ENCODE measurements at regions not wholly inside any gene's neighbourhood (a gene's known extent, or its start where the extent isn't known, plus 50 kb on each side); places are given as distances from the start of the nearest gene placed in this dataset.
"Not testable (repeated sequence)": the region's sequence is repeated elsewhere in the genome, so short reads cannot be mapped to it uniquely, and the experiment has no call there.

DNA sequence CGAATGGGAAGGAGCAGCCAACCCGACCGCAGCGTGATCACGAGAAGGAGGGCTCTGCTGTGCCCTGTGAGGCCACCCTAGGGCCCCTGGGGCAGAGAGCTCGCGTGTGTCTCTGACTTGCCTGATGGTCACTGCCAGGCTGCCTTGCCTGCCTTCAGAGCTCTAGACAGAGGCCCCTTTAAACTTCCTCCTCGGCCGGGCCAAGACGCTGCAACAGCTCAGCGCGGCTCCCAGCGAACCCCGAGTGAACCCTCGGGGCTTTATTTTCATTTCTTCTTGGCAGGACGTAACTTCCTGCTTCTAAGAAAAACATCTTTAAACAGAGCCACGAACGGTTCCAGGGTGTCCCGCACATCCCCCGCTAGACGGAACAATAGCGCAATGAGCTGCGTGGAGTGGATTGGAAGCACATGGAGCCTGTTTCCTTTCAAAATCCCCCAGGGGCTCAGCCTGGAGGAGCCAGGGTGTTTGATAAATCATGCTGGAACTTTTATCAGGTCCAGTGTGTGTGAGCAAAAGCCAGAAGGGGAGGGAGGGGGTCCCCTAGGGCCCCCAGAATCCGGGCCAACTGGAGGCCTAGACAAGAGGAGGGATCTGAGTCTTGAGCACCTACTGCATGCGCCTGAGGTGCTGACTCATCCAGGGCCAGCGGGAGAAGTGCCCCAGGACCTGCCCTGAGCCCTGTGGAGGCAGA, 134.1 kb upstream of the GDF10 start:
- H3K4me1 ChIP-seq (ENCODE audit: insufficient read depth, insufficient read length), result peaks cover 1% of the 10 kb centered on the region
- H3K9ac ChIP-seq (ENCODE audit: insufficient read length, low read depth), result no peak overlapping the region
- H3K36me3 ChIP-seq (ENCODE audit: insufficient read depth, insufficient read length, low read length), result no peaks in the 10 kb centered on the region
- H3K9me3 ChIP-seq (ENCODE audit: insufficient read depth, low read length), result peaks cover 8% of the 10 kb centered on the region; the same call in 1 of the 2 replicates
- TF ChIP-seq SUZ12 (IDR thresholded peaks at IDR 0.05; ENCODE audit: extremely low read depth, insufficient read depth, insufficient read length), result no peak
- TF ChIP-seq YY1 (IDR thresholded peaks at IDR 0.05; ENCODE audit: insufficient read depth, insufficient read length), result no peak
- no peak for TF ChIP-seq ZNF274 (IDR thresholded peaks at IDR 0.05; ENCODE audit: low read depth, low read length)
- H3K4me3 ChIP-seq (ENCODE audit: insufficient read length, low read depth), result no peak overlapping the region
- DNase-seq (ENCODE audit: low read depth, low spot score), result no peak
- no peaks in the 10 kb centered on the region for H3K27me3 ChIP-seq (ENCODE audit: insufficient read depth, insufficient read length)

DNA sequence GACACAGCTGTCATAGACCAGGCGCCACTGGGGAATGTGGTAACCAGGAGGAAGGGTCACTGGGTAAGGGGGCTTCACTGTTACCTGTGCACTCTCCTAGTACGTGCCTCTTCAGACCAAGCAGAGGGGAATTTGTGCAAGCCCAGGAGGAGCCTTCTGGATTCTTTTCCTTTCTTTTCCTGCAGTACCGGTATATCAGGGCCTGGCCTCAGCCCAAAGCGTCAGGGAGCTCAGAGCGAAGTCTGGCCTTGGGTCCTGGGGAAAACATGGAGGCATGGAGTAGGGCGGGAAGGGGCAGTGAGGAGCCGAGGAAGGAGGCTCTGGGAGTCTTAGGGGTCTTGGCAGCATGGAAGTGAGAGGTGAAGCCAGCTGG, 133.6 kb upstream of the GDF10 start:
- H3K9ac ChIP-seq (ENCODE audit: insufficient read length, low read depth), result no peak overlapping the region
- no peak for DNase-seq (ENCODE audit: low read depth, low spot score)
- no peak overlapping the region for H3K4me3 ChIP-seq (ENCODE audit: insufficient read length, low read depth)
- TF ChIP-seq YY1 (IDR thresholded peaks at IDR 0.05; ENCODE audit: insufficient read depth, insufficient read length) (no peak), ZNF274 (IDR thresholded peaks at IDR 0.05; ENCODE audit: low read depth, low read length) (no peak), SUZ12 (IDR thresholded peaks at IDR 0.05; ENCODE audit: extremely low read depth, insufficient read depth, insufficient read length) (no peak)
- no peaks in the 10 kb centered on the region for H3K27me3 ChIP-seq (ENCODE audit: insufficient read depth, insufficient read length)
- peaks cover 1% of the 10 kb centered on the region for H3K4me1 ChIP-seq (ENCODE audit: insufficient read depth, insufficient read length)
- no peaks in the 10 kb centered on the region for H3K36me3 ChIP-seq (ENCODE audit: insufficient read depth, insufficient read length, low read length)
- H3K9me3 ChIP-seq (ENCODE audit: insufficient read depth, low read length), result peaks cover 8% of the 10 kb centered on the region; the same call in 1 of the 2 replicates

DNA sequence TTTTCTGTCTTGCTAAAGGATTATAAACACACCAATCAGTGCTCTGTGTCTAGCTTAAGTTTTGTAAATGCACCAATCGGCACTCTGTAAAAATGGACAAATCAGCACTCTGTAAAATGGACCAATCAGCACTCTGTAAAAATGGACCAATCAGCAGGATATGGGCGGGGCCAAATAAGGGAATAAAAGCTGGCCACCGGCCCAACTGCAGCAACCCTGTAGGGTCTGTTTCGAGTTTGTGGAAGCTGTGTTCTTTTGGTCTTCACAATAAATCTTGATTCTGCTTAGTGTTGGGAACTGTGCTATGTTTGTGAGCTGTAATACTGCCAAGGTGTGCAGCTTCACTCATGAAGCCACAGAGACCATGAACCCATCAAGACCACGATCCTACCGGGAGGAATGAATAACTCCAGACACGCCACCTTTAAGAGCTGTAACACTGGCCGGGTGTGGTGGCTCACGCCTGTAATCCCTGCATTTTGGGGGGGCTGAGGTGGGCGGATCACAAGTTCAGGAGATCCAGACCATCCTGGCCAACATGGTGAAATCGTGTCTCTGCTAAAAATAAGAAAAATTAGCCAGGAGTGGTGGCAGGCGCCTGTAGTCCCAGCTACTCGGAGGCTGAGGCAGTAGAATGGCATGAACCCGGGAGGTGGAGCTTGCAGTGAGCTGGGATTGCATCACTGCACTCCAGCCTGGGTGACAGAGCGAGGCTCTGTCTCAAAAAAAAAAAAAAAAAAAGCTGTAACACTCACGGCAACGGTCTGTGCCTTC, 133.0 kb upstream of the GDF10 start:
- not testable (repeated sequence) for H3K27me3 ChIP-seq (ENCODE audit: insufficient read depth, insufficient read length); H3K36me3 ChIP-seq (ENCODE audit: insufficient read depth, insufficient read length, low read length); H3K4me3 ChIP-seq (ENCODE audit: insufficient read length, low read depth); DNase-seq (ENCODE audit: low read depth, low spot score); H3K9me3 ChIP-seq (ENCODE audit: insufficient read depth, low read length); H3K9ac ChIP-seq (ENCODE audit: insufficient read length, low read depth); H3K4me1 ChIP-seq (ENCODE audit: insufficient read depth, insufficient read length)

DNA sequence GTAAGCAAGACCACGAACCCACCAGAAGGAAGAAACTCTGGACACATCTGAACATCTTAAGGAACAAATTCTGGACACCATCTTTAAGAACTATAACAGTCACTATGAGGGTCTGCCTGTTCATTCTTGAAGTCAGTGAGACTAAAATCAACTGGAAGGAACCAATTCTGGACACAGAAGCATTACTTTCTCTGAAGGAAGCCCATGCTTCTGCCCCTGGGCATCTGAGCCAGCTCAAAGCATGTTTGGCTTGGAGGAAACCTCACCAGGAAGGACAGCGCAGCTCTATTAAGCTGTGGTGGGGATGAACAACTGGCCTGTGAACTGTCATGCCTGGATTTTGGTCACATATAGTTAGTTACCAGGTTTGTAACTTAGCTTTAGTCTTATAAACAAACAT, 132.4 kb upstream of the GDF10 start:
- no peak for TF ChIP-seq ZNF274 (IDR thresholded peaks at IDR 0.05; ENCODE audit: low read depth, low read length)
- no peak for TF ChIP-seq YY1 (IDR thresholded peaks at IDR 0.05; ENCODE audit: insufficient read depth, insufficient read length)
- no peak for TF ChIP-seq SUZ12 (IDR thresholded peaks at IDR 0.05; ENCODE audit: extremely low read depth, insufficient read depth, insufficient read length)
- H3K4me3 ChIP-seq (ENCODE audit: insufficient read length, low read depth), result no peak overlapping the region
- H3K9me3 ChIP-seq (ENCODE audit: insufficient read depth, low read length), result peaks cover 8% of the 10 kb centered on the region; the same call in 1 of the 2 replicates
- H3K9ac ChIP-seq (ENCODE audit: insufficient read length, low read depth), result no peak overlapping the region
- H3K27me3 ChIP-seq (ENCODE audit: insufficient read depth, insufficient read length), result no peaks in the 10 kb centered on the region
- no peaks in the 10 kb centered on the region for H3K36me3 ChIP-seq (ENCODE audit: insufficient read depth, insufficient read length, low read length)
- H3K4me1 ChIP-seq (ENCODE audit: insufficient read depth, insufficient read length), result peaks cover 1% of the 10 kb centered on the region
- no peak for DNase-seq (ENCODE audit: low read depth, low spot score)

DNA sequence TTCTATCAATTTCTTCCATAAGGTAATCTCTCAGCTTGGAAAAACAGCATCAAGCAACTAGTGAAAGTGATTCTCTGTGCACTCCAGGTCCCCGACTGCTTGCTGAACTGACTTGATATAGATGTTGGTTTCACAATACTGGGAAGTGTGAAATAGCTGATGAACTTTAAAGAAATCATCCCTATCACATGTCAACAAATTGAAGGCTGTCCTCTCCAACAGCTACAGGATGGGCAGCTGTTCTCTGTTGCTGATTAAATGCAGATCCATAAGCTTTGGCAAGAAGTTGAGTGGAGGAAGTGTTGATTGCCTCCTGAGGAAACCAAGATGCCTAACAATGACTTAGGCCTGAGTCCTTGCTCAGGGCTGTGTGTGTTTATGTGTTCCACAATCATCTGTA, 130.4 kb upstream of the GDF10 start:
- Histone ChIP-seq H3K4me1 (ENCODE audit: insufficient read depth, insufficient read length) (peaks cover 1% of the 10 kb centered on the region), H3K9ac (ENCODE audit: insufficient read length, low read depth) (no peak overlapping the region), H3K27me3 (ENCODE audit: insufficient read depth, insufficient read length) (no peaks in the 10 kb centered on the region), H3K9me3 (ENCODE audit: insufficient read depth, low read length) (peaks cover 8% of the 10 kb centered on the region; the same call in 1 of the 2 replicates), H3K36me3 (ENCODE audit: insufficient read depth, insufficient read length, low read length) (no peaks in the 10 kb centered on the region), H3K4me3 (ENCODE audit: insufficient read length, low read depth) (no peak overlapping the region)
- DNase-seq (ENCODE audit: low read depth, low spot score), result no peak
- TF ChIP-seq ZNF274 (IDR thresholded peaks at IDR 0.05; ENCODE audit: low read depth, low read length) (no peak), SUZ12 (IDR thresholded peaks at IDR 0.05; ENCODE audit: extremely low read depth, insufficient read depth, insufficient read length) (no peak), YY1 (IDR thresholded peaks at IDR 0.05; ENCODE audit: insufficient read depth, insufficient read length) (no peak)

DNA sequence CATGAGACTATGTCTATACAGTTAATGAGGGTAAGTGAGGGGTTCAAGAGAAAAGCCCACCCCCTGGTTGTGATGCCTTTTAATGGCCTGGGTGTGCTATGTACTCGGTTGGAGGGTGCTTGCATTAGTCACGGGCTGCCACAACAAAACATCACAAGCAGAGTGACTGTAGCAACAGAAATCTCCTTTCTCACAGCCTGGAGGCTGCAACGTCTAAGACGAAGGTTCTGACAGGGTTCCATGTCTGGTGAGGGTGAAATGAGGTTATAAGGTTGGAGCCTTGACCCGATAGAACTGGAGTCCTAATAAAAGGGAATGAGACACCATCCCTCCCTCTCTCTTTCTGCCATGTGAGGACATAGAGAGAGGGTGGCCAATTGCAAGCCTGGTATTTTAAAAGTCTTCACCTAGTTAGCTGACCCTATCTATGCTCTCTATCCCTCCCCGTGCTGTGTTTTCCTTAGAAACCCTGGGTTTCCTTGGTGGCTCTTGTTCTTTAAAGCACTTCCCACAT, 126.0 kb upstream of the GDF10 start:
- H3K27me3 ChIP-seq (ENCODE audit: insufficient read depth, insufficient read length), result no peaks in the 10 kb centered on the region
- TF ChIP-seq SUZ12 (IDR thresholded peaks at IDR 0.05; ENCODE audit: extremely low read depth, insufficient read depth, insufficient read length) (no peak), ZNF274 (IDR thresholded peaks at IDR 0.05; ENCODE audit: low read depth, low read length) (no peak), YY1 (IDR thresholded peaks at IDR 0.05; ENCODE audit: insufficient read depth, insufficient read length) (no peak)

More for the DNA sequence above, 126.0 kb upstream of the GDF10 start:
- DNase-seq (ENCODE audit: low read depth, low spot score), result no peak
- H3K9ac ChIP-seq (ENCODE audit: insufficient read length, low read depth), result no peak overlapping the region
- H3K4me3 ChIP-seq (ENCODE audit: insufficient read length, low read depth), result no peak overlapping the region
- peaks cover 5% of the 10 kb centered on the region for H3K4me1 ChIP-seq (ENCODE audit: insufficient read depth, insufficient read length)
- H3K36me3 ChIP-seq (ENCODE audit: insufficient read depth, insufficient read length, low read length), result no peaks in the 10 kb centered on the region
- no peaks in the 10 kb centered on the region; the same call in 1 of the 2 replicates for H3K9me3 ChIP-seq (ENCODE audit: insufficient read depth, low read length)

Measured in NT2/D1 (cell line).